ENCODE measurements at regions not wholly inside any gene's neighbourhood (a gene's known extent, or its start where the extent isn't known, plus 50 kb on each side); places are given as distances from the start of the nearest gene placed in this dataset.

- Histone ChIP-seq H3K27ac (no peak overlapping the region), H3K36me3 (no peaks in the 10 kb centered on the region), H3K4me3 (no peak overlapping the region), H3K27me3 (no peaks in the 10 kb centered on the region), H3K4me1 (no peaks in the 10 kb centered on the region), H3K9me3 (no peaks in the 10 kb centered on the region)
- WGBS (ENCODE audit: insufficient coverage, low coverage, low lambda C conversion rate, missing lambda C conversion rate) = 65% methylated on average over 2 of the region's 2 CpGs
- TF ChIP-seq CTCF (IDR thresholded peaks at IDR 0.05) = no peak
- TF ChIP-seq POLR2A (IDR thresholded peaks at IDR 0.05) = no peak
- DNase-seq (no peak), ATAC-seq (no peak)
- intact Hi-C loops (cut with DNase I) = no loop called here
Observed at GRCh38 chr1:191034132-191034531, 556.5 kb upstream of the BRINP3 start.

GRCh38 chr1:191043066-191043465, 565.4 kb upstream of the BRINP3 start:
- H3K4me1 ChIP-seq = no peaks in the 10 kb centered on the region
- ATAC-seq (no peak), DNase-seq (no peak)
- WGBS (ENCODE audit: insufficient coverage, low coverage, low lambda C conversion rate, missing lambda C conversion rate) = 73% methylated on average over 2 of the region's 2 CpGs
- no peaks in the 10 kb centered on the region for H3K27me3 ChIP-seq
- TF ChIP-seq POLR2A (IDR thresholded peaks at IDR 0.05) = no peak
- TF ChIP-seq CTCF (IDR thresholded peaks at IDR 0.05) = no peak
- no peak overlapping the region for H3K27ac ChIP-seq
- H3K4me3 ChIP-seq = no peak overlapping the region
- intact Hi-C loops (cut with DNase I) = no loop called here
- H3K9me3 ChIP-seq = peaks cover 0 to 5% (median 0%) of the 10 kb centered on the region in 4 donors
- no peaks in the 10 kb centered on the region for H3K36me3 ChIP-seq

GRCh38 chr1:191049781-191050180, 572.1 kb upstream of the BRINP3 start:
- H3K27ac ChIP-seq = no peak overlapping the region
- DNase-seq (no peak), ATAC-seq (no peak)
- no peaks in the 10 kb centered on the region for H3K27me3 ChIP-seq
- H3K9me3 ChIP-seq = no peaks in the 10 kb centered on the region
- 31% methylated on average over 2 of the region's 2 CpGs for WGBS (ENCODE audit: insufficient coverage, low coverage, low lambda C conversion rate, missing lambda C conversion rate)
- no peaks in the 10 kb centered on the region for H3K36me3 ChIP-seq
- H3K4me3 ChIP-seq = no peak overlapping the region
- no peaks in the 10 kb centered on the region for H3K4me1 ChIP-seq
- intact Hi-C loops (cut with DNase I) = no loop called here
- no peak for TF ChIP-seq POLR2A (IDR thresholded peaks at IDR 0.05)
- no peak for TF ChIP-seq CTCF (IDR thresholded peaks at IDR 0.05)

GRCh38 chr1:191052888-191053287, 575.2 kb upstream of the BRINP3 start:
- 29% methylated on average over 6 of the region's 6 CpGs for WGBS (ENCODE audit: insufficient coverage, low coverage, low lambda C conversion rate, missing lambda C conversion rate)
- intact Hi-C loops (cut with DNase I) = no loop called here
- Histone ChIP-seq H3K36me3 (no peaks in the 10 kb centered on the region), H3K4me3 (no peak overlapping the region), H3K27ac (no peak overlapping the region), H3K27me3 (no peaks in the 10 kb centered on the region), H3K4me1 (no peaks in the 10 kb centered on the region), H3K9me3 (no peaks in the 10 kb centered on the region)
- no peak for ATAC-seq
- no peak for DNase-seq
- TF ChIP-seq POLR2A (IDR thresholded peaks at IDR 0.05) (no peak), CTCF (IDR thresholded peaks at IDR 0.05) (no peak)

GRCh38 chr1:191065346-191065745, 587.7 kb upstream of the BRINP3 start:
- WGBS (ENCODE audit: insufficient coverage, low coverage, low lambda C conversion rate, missing lambda C conversion rate) = 22% methylated on average over 3 of the region's 3 CpGs
- no peak for TF ChIP-seq CTCF (IDR thresholded peaks at IDR 0.05)
- no peak for TF ChIP-seq POLR2A (IDR thresholded peaks at IDR 0.05)
- Histone ChIP-seq H3K4me1 (no peaks in the 10 kb centered on the region), H3K9me3 (no peaks in the 10 kb centered on the region), H3K36me3 (no peaks in the 10 kb centered on the region), H3K4me3 (no peak overlapping the region), H3K27me3 (no peaks in the 10 kb centered on the region), H3K27ac (no peak overlapping the region)
- intact Hi-C loops (cut with DNase I) = no loop called here
- DNase-seq (no peak), ATAC-seq (no peak)
